Nephron progenitor cell (in vitro differentiated cells): ENCODE measurements at regions not wholly inside any gene's neighbourhood (a gene's known extent, or its start where the extent isn't known, plus 50 kb on each side); places are given as distances from the start of the nearest gene placed in this dataset.
"Not testable (repeated sequence)": the region's sequence is repeated elsewhere in the genome, so short reads cannot be mapped to it uniquely, and the experiment has no call there.

Source experiments
- DNase-seq: peaks from one replicate; pipeline ENCODE4 v3.0.0; 2021
- H3K27ac Mint-ChIP-seq: 2 replicates; pipeline ENCODE4 v1.8.0; 2021; ENCODE audit warnings: mild to moderate bottlenecking, moderate library complexity, mixed read lengths
- H3K27me3 Mint-ChIP-seq: 2 replicates; pipeline ENCODE4 v1.8.0; 2021; ENCODE audit warnings: mild to moderate bottlenecking, low read depth, mixed read lengths; ENCODE audit not compliant: poor library complexity
- H3K36me3 Mint-ChIP-seq: 2 replicates; pipeline ENCODE4 v1.8.0; 2021; ENCODE audit warnings: low read depth, mixed read lengths
- H3K4me1 Mint-ChIP-seq: 2 replicates; pipeline ENCODE4 v1.8.0; 2021; ENCODE audit warnings: mixed read lengths
- H3K4me3 Mint-ChIP-seq: 2 replicates; pipeline ENCODE4 v1.8.0; 2021; ENCODE audit warnings: mild to moderate bottlenecking, moderate library complexity, mixed read lengths
- H3K9me3 Mint-ChIP-seq: 2 replicates; pipeline ENCODE4 v1.8.0; 2021; ENCODE audit warnings: mild to moderate bottlenecking, moderate library complexity, mixed read lengths
- CTCF ChIP-seq: fragments of 200-600 bp; sonication (generic); IDR thresholded peaks from 2 replicates; pipeline ENCODE4 v1.5.0; 2021; ENCODE audit warnings: antibody characterized with exemption

GRCh38 chr20:5667705-5668528 lies 57.1 kb upstream of the GPCPD1 start:
- Mint-ChIP-seq H3K4me3 (no peak overlapping the region), H3K27ac (no peak overlapping the region), H3K4me1 (no peaks in the 10 kb centered on the region), H3K36me3 (no peaks in the 10 kb centered on the region), H3K9me3 (no peaks in the 10 kb centered on the region), H3K27me3 (peaks cover 21% of the 10 kb centered on the region)
- TF ChIP-seq CTCF, result no peak
- DNase-seq, result no peak

- H3K9me3 Mint-ChIP-seq, result no peaks in the 10 kb centered on the region
- peaks cover 17% of the 10 kb centered on the region for H3K27me3 Mint-ChIP-seq
- TF ChIP-seq CTCF, result no peak
- no peak for DNase-seq
- no peak overlapping the region for H3K27ac Mint-ChIP-seq
- no peaks in the 10 kb centered on the region for H3K4me1 Mint-ChIP-seq
- H3K36me3 Mint-ChIP-seq, result no peaks in the 10 kb centered on the region
- no peak overlapping the region for H3K4me3 Mint-ChIP-seq
Observed at GRCh38 chr20:5665417-5665816, 54.6 kb upstream of the GPCPD1 start.

GRCh38 chr20:5663396-5663795 lies 52.6 kb upstream of the GPCPD1 start:
- H3K9me3 Mint-ChIP-seq, result no peaks in the 10 kb centered on the region
- H3K36me3 Mint-ChIP-seq, result no peaks in the 10 kb centered on the region
- DNase-seq, result no peak
- no peak for TF ChIP-seq CTCF
- no peak overlapping the region for H3K4me3 Mint-ChIP-seq
- no peak overlapping the region for H3K27ac Mint-ChIP-seq
- H3K27me3 Mint-ChIP-seq, result peaks cover 13% of the 10 kb centered on the region
- peaks cover 10% of the 10 kb centered on the region for H3K4me1 Mint-ChIP-seq

- H3K27ac Mint-ChIP-seq, result no peak overlapping the region
- no peak for DNase-seq
- no peak for TF ChIP-seq CTCF
Observed at GRCh38 chr20:5662769-5663168, 52.0 kb upstream of the GPCPD1 start.

GRCh38 chr20:5660756-5661155 lies 50.0 kb upstream of the GPCPD1 start:
- H3K4me1 Mint-ChIP-seq, result peaks cover 27% of the 10 kb centered on the region
- not testable (repeated sequence) for H3K9me3 Mint-ChIP-seq, DNase-seq, H3K27ac Mint-ChIP-seq, H3K27me3 Mint-ChIP-seq, H3K36me3 Mint-ChIP-seq, H3K4me3 Mint-ChIP-seq

More at GRCh38 chr20:5662769-5663168, 52.0 kb upstream of the GPCPD1 start:
- Mint-ChIP-seq H3K27me3 (peaks cover 13% of the 10 kb centered on the region), H3K4me1 (peaks cover 11% of the 10 kb centered on the region), H3K36me3 (no peaks in the 10 kb centered on the region), H3K9me3 (no peaks in the 10 kb centered on the region), H3K4me3 (no peak overlapping the region)
